ENCODE measurements at regions not wholly inside any gene's neighbourhood (a gene's known extent, or its start where the extent isn't known, plus 50 kb on each side); places are given as distances from the start of the nearest gene placed in this dataset.

GRCh38 chr18:67969458-67969857 is 452.9 kb upstream of the DSEL start:
- intact Hi-C loops (cut with DNase I; ENCODE audit: low total_unique reads) (no loop called here), in situ Hi-C loops (cut with MboI; ENCODE audit: low pct_ligation_motif_present in 1 of 4, low pct_unique_long_range_greater_than_20kb in 1 of 4, low sequenced_read_pairs in 3 of 4) (no loop called here)
- Histone ChIP-seq H3K27me3 (no peaks in the 10 kb centered on the region), H3K9me3 (no peaks in the 10 kb centered on the region), H3K4me1 (no peaks in the 10 kb centered on the region), H3K4me3 (no peak overlapping the region), H3K36me3 (no peaks in the 10 kb centered on the region), H3K27ac (no peak overlapping the region)
- no peak for DNase-seq
- no peak for TF ChIP-seq EP300 (IDR thresholded peaks at IDR 0.05; ENCODE audit: low read depth)
- TF ChIP-seq POLR2AphosphoS5 (IDR thresholded peaks at IDR 0.05): no peak
- TF ChIP-seq POLR2A (IDR thresholded peaks at IDR 0.05): no peak
- no peak for TF ChIP-seq CTCF (IDR thresholded peaks at IDR 0.05)
- 79 to 80% methylated on average over 1 of the region's 1 CpG for WGBS, 2 donors (ENCODE audit: low coverage in 1 of 2)

- Histone ChIP-seq H3K27ac (no peak overlapping the region), H3K9me3 (no peaks in the 10 kb centered on the region), H3K4me3 (no peak overlapping the region), H3K36me3 (no peaks in the 10 kb centered on the region), H3K4me1 (no peaks in the 10 kb centered on the region), H3K27me3 (no peaks in the 10 kb centered on the region)
- TF ChIP-seq CTCF (IDR thresholded peaks at IDR 0.05) (no peak), POLR2A (IDR thresholded peaks at IDR 0.05) (no peak), POLR2AphosphoS5 (IDR thresholded peaks at IDR 0.05) (no peak), EP300 (IDR thresholded peaks at IDR 0.05; ENCODE audit: low read depth) (no peak)
- in situ Hi-C loops (cut with MboI; ENCODE audit: low pct_ligation_motif_present in 1 of 4, low pct_unique_long_range_greater_than_20kb in 1 of 4, low sequenced_read_pairs in 3 of 4): no loop called here
- no peak for DNase-seq
- intact Hi-C loops (cut with DNase I; ENCODE audit: low total_unique reads): no loop called here
- WGBS, 2 donors (ENCODE audit: low coverage in 1 of 2): 63 to 85% methylated on average over 1 of the region's 1 CpG
These were observed 449.7 kb upstream of the DSEL start for GRCh38 chr18:67966224-67966623.

- DNase-seq: no peak
- no peak for TF ChIP-seq POLR2A (IDR thresholded peaks at IDR 0.05)
- TF ChIP-seq POLR2AphosphoS5 (IDR thresholded peaks at IDR 0.05): no peak
- no peak for TF ChIP-seq EP300 (IDR thresholded peaks at IDR 0.05; ENCODE audit: low read depth)
- no peak for TF ChIP-seq CTCF (IDR thresholded peaks at IDR 0.05)
- 59 to 60% methylated on average over 4 of the region's 4 CpGs for WGBS, 2 donors (ENCODE audit: low coverage in 1 of 2)
- in situ Hi-C loops (cut with MboI; ENCODE audit: low pct_ligation_motif_present in 1 of 4, low pct_unique_long_range_greater_than_20kb in 1 of 4, low sequenced_read_pairs in 3 of 4): no loop called here
- Histone ChIP-seq H3K27me3 (no peaks in the 10 kb centered on the region), H3K36me3 (no peaks in the 10 kb centered on the region), H3K4me1 (no peaks in the 10 kb centered on the region), H3K27ac (no peak overlapping the region), H3K4me3 (no peak overlapping the region), H3K9me3 (no peaks in the 10 kb centered on the region)
- intact Hi-C loops (cut with DNase I; ENCODE audit: low total_unique reads): no loop called here
These were observed 447.9 kb upstream of the DSEL start for GRCh38 chr18:67964462-67964861.

- no peaks in the 10 kb centered on the region for H3K4me1 ChIP-seq
- intact Hi-C loops (cut with DNase I; ENCODE audit: low total_unique reads): no loop called here
- H3K4me3 ChIP-seq: no peak overlapping the region
- H3K27ac ChIP-seq: no peak overlapping the region
- no peaks in the 10 kb centered on the region for H3K9me3 ChIP-seq
- TF ChIP-seq POLR2A (IDR thresholded peaks at IDR 0.05): no peak
- no peak for TF ChIP-seq CTCF (IDR thresholded peaks at IDR 0.05)
- WGBS, 2 donors (ENCODE audit: low coverage in 1 of 2): 71 to 79% methylated on average over 7 of the region's 7 CpGs
- H3K36me3 ChIP-seq: no peaks in the 10 kb centered on the region
- no peaks in the 10 kb centered on the region for H3K27me3 ChIP-seq
- in situ Hi-C loops (cut with MboI; ENCODE audit: low pct_ligation_motif_present in 1 of 4, low pct_unique_long_range_greater_than_20kb in 1 of 4, low sequenced_read_pairs in 3 of 4): no loop called here
- no peak for DNase-seq
These were observed 445.4 kb upstream of the DSEL start for GRCh38 chr18:67961701-67962440.
